Activated CD8-positive, alpha-beta memory T cell treated with anti-CD3 and anti-CD28 coated beads for 36 hours (primary cell): ENCODE measurements at regions not wholly inside any gene's neighbourhood (a gene's known extent, or its start where the extent isn't known, plus 50 kb on each side); places are given as distances from the start of the nearest gene placed in this dataset.
"Not testable (repeated sequence)": the region's sequence is repeated elsewhere in the genome, so short reads cannot be mapped to it uniquely, and the experiment has no call there.

Source experiments
- CTCF ChIA-PET: fragments of 350-600 bp; sonication (Branson Sonifier 250); formaldehyde crosslinking; loops from one replicate; lab custom pipeline; 2021; ENCODE audit warnings: antibody characterized with exemption; lab: Charles Lee
- POLR2A ChIA-PET: fragments of 350-600 bp; sonication (Branson Sonifier 250); formaldehyde crosslinking; loops from one replicate; lab custom pipeline; 2021; ENCODE audit warnings: antibody characterized with exemption; lab: Charles Lee

- CTCF ChIA-PET, result no interaction called here
- POLR2A ChIA-PET, result no interaction called here
Measured at GRCh38 chr10:125520968-125521367, 162.0 kb downstream of the TEX36 start.

- POLR2A ChIA-PET, CTCF ChIA-PET: not testable (repeated sequence)
Measured at GRCh38 chr10:125518397-125518796, 164.6 kb downstream of the TEX36 start.

- ChIA-PET POLR2A (no interaction called here), CTCF (interaction anchor here (0.7 kb wide), 1 partner anchor 106 kb away, joined by 3 read pairs; no protein-coding TSS in a partner anchor)
Measured at GRCh38 chr10:125515571-125515970, 167.4 kb downstream of the TEX36 start.

- CTCF ChIA-PET, result no interaction called here
- POLR2A ChIA-PET, result no interaction called here
Measured at GRCh38 chr10:125514206-125515162, 168.5 kb downstream of the TEX36 start.

GRCh38 chr10:125513429-125514182, 169.4 kb downstream of the TEX36 start:
- POLR2A ChIA-PET, result no interaction called here
- CTCF ChIA-PET, result no interaction called here

GRCh38 chr10:125510998-125511397, 172.0 kb downstream of the TEX36 start:
- ChIA-PET CTCF (no interaction called here), POLR2A (no interaction called here)

GRCh38 chr10:125505648-125506047, 177.3 kb downstream of the TEX36 start:
- CTCF ChIA-PET, result no interaction called here
- POLR2A ChIA-PET, result no interaction called here

GRCh38 chr10:125502276-125502675, 180.7 kb downstream of the TEX36 start:
- ChIA-PET POLR2A (no interaction called here), CTCF (no interaction called here)

- POLR2A ChIA-PET, result no interaction called here
- CTCF ChIA-PET, result no interaction called here
Measured at GRCh38 chr10:125495386-125495785, 187.6 kb downstream of the TEX36 start.

GRCh38 chr10:125494651-125495239, 188.2 kb downstream of the TEX36 start:
- ChIA-PET POLR2A (no interaction called here), CTCF (no interaction called here)

- ChIA-PET CTCF (no interaction called here), POLR2A (no interaction called here)
Measured at GRCh38 chr10:125491381-125491780, 191.6 kb downstream of the TEX36 start.

- CTCF ChIA-PET, result no interaction called here
- POLR2A ChIA-PET, result no interaction called here
Measured at GRCh38 chr10:125489731-125490130, 193.2 kb downstream of the TEX36 start.

- ChIA-PET CTCF (no interaction called here), POLR2A (no interaction called here)
Measured at GRCh38 chr10:125485665-125486064, 197.3 kb downstream of the TEX36 start.

- POLR2A ChIA-PET, result no interaction called here
- CTCF ChIA-PET, result no interaction called here
Measured at GRCh38 chr10:125484035-125484732, 198.8 kb downstream of the TEX36 start.

GRCh38 chr10:125482637-125483036, 200.3 kb downstream of the TEX36 start:
- ChIA-PET CTCF (no interaction called here), POLR2A (interaction anchor here (0.6 kb wide), 1 partner anchor 26 kb away, joined by 3 read pairs; no protein-coding TSS in a partner anchor)

- ChIA-PET CTCF (no interaction called here), POLR2A (no interaction called here)
Measured at GRCh38 chr10:125482108-125482507, 200.9 kb downstream of the TEX36 start.

- POLR2A ChIA-PET, result no interaction called here
- CTCF ChIA-PET, result no interaction called here
Measured at GRCh38 chr10:125479059-125479458, 203.9 kb downstream of the TEX36 start.

GRCh38 chr10:125475815-125476214, 207.1 kb downstream of the TEX36 start:
- ChIA-PET CTCF (no interaction called here), POLR2A (no interaction called here)

GRCh38 chr10:125473143-125473793, 209.7 kb downstream of the TEX36 start:
- CTCF ChIA-PET, result no interaction called here
- POLR2A ChIA-PET, result no interaction called here
